ENCODE measurements at regions not wholly inside any gene's neighbourhood (a gene's known extent, or its start where the extent isn't known, plus 50 kb on each side); places are given as distances from the start of the nearest gene placed in this dataset.

DNA sequence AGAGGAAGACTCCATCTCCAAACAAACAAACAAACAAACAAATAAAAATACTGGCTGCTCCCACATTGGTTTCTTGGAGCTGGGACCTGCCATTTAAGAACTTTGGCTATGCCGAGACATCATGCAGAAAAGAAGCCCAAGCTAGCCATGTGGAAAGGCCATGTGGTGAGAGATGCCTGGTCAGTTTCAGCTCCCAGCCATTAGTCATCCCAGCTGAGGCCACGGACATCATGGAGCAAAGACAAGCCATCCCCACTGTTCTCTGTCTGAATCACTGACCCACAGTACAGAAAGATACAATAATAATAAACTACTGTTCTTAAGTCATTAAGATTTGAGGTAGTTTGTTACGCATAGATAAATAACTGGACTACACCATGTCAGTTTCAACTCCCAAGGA is 70.0 kb upstream of the PCBD1 start:
- no peak for DNase-seq (ENCODE audit: low read depth)

GRCh38 chr10:70960316-70960715 is 72.0 kb upstream of the PCBD1 start:
- TF ChIP-seq, protein P1, sequence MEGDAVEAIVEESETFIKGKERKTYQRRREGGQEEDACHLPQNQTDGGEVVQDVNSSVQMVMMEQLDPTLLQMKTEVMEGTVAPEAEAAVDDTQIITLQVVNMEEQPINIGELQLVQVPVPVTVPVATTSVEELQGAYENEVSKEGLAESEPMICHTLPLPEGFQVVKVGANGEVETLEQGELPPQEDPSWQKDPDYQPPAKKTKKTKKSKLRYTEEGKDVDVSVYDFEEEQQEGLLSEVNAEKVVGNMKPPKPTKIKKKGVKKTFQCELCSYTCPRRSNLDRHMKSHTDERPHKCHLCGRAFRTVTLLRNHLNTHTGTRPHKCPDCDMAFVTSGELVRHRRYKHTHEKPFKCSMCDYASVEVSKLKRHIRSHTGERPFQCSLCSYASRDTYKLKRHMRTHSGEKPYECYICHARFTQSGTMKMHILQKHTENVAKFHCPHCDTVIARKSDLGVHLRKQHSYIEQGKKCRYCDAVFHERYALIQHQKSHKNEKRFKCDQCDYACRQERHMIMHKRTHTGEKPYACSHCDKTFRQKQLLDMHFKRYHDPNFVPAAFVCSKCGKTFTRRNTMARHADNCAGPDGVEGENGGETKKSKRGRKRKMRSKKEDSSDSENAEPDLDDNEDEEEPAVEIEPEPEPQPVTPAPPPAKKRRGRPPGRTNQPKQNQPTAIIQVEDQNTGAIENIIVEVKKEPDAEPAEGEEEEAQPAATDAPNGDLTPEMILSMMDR (IDR thresholded peaks at IDR 0.05; ENCODE audit: low read depth, low read length, missing control alignments) = no peak
- no peak overlapping the region for H3K4me3 ChIP-seq (ENCODE audit: low read depth, low read length)
- no peak for DNase-seq (ENCODE audit: low read depth)

More for the DNA sequence above, 70.0 kb upstream of the PCBD1 start:
- no peak overlapping the region for H3K4me3 ChIP-seq (ENCODE audit: low read depth, low read length)
- TF ChIP-seq, protein P1 (IDR thresholded peaks at IDR 0.05; ENCODE audit: low read depth, low read length, missing control alignments) = no peak

- no peak for DNase-seq (ENCODE audit: low read depth)
Observed at GRCh38 chr10:70960783-70961570, 72.6 kb upstream of the PCBD1 start.

DNA sequence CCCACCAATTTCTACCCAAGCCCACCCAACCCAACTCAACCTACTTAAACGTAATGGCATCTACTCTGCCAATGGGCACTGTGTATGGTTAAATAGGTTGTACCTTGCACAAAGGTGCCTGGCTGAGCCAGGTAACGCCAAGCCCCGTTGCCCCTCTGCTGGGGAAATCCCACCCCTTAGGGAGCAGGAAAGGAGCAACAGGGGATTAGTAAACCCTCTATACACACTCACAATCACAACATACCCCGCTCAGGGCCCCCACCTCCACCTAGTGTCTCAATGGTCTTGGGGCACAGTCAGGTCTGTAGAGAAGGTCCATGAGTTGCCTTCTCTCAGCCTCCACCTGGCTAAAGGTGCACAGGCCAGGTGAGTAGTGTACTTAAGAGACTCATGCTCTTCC is 74.3 kb upstream of the PCBD1 start:
- TF ChIP-seq, protein P1 (IDR thresholded peaks at IDR 0.05; ENCODE audit: low read depth, low read length, missing control alignments) = no peak
- no peak overlapping the region for H3K4me3 ChIP-seq (ENCODE audit: low read depth, low read length)
- no peak for DNase-seq (ENCODE audit: low read depth)

More at GRCh38 chr10:70960783-70961570, 72.6 kb upstream of the PCBD1 start:
- H3K4me3 ChIP-seq (ENCODE audit: low read depth, low read length) = no peak overlapping the region
- TF ChIP-seq, protein P1 (IDR thresholded peaks at IDR 0.05; ENCODE audit: low read depth, low read length, missing control alignments) = no peak

DNA sequence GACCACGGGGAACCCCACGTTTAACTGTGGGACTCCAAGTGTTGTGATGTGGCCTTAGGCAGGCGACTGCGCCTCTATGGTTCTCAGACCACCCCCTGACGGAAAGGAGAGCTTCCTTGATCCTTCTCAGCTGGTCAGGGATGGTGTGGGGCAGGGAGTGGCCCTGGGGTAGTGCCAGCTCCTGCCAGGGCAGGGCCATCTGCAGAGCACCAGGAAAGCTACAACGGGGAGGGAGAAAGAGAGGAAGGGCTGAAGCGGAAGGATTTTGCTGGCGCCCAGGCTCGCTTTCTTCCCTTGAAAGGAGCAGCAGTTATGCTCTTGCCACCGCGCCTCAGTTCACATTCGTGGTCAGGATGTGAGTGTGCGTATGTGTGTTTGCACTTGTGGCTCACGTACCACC is 74.9 kb upstream of the PCBD1 start:
- DNase-seq (ENCODE audit: low read depth) = no peak
- TF ChIP-seq, protein P1 (IDR thresholded peaks at IDR 0.05; ENCODE audit: low read depth, low read length, missing control alignments) = no peak
- H3K4me3 ChIP-seq (ENCODE audit: low read depth, low read length) = no peak overlapping the region

GRCh38 chr10:70964245-70964644 is 75.9 kb upstream of the PCBD1 start:
- no peak for DNase-seq (ENCODE audit: low read depth)
- TF ChIP-seq, protein P1 (IDR thresholded peaks at IDR 0.05; ENCODE audit: low read depth, low read length, missing control alignments) = no peak
- H3K4me3 ChIP-seq (ENCODE audit: low read depth, low read length) = no peak overlapping the region

GRCh38 chr10:70964881-70965280 is 76.5 kb upstream of the PCBD1 start:
- no peak for DNase-seq (ENCODE audit: low read depth)
- no peak overlapping the region for H3K4me3 ChIP-seq (ENCODE audit: low read depth, low read length)
- TF ChIP-seq, protein P1 (IDR thresholded peaks at IDR 0.05; ENCODE audit: low read depth, low read length, missing control alignments) = no peak

Measured in GM12864 (cell line).